ENCODE measurements at regions not wholly inside any gene's neighbourhood (a gene's known extent, or its start where the extent isn't known, plus 50 kb on each side); places are given as distances from the start of the nearest gene placed in this dataset.

DNA sequence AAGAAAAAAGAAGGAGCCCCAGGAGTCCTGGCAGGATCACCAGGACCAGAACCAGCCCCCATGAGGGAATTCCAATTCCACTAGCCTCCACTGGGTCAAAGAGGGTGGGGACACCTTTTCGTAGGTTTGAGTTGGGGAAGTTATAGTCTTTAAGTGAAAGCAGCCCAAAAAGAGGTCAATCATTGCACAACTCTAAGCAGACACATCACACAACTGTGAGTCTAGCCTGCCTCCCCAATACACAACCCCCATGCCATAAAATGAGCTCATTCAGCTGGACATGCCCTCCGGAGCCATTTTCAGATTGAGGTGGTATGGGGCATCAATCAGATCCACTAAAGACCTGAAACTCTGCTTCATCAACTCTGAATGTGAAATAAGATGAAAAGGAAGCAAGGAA, 179.9 kb downstream of the NPHP4 start:
- Mint-ChIP-seq H3K4me1 (ENCODE audit: low read depth) (no peaks in the 10 kb centered on the region), H3K9me3 (peaks cover 8% of the 10 kb centered on the region), H3K4me3 (no peak overlapping the region), H3K27me3 (ENCODE audit: insufficient read depth) (no peaks in the 10 kb centered on the region; the same call in 1 of the 2 replicates), H3K36me3 (ENCODE audit: low read depth) (no peaks in the 10 kb centered on the region), H3K27ac (no peak overlapping the region)
- TF ChIP-seq, protein P1, sequence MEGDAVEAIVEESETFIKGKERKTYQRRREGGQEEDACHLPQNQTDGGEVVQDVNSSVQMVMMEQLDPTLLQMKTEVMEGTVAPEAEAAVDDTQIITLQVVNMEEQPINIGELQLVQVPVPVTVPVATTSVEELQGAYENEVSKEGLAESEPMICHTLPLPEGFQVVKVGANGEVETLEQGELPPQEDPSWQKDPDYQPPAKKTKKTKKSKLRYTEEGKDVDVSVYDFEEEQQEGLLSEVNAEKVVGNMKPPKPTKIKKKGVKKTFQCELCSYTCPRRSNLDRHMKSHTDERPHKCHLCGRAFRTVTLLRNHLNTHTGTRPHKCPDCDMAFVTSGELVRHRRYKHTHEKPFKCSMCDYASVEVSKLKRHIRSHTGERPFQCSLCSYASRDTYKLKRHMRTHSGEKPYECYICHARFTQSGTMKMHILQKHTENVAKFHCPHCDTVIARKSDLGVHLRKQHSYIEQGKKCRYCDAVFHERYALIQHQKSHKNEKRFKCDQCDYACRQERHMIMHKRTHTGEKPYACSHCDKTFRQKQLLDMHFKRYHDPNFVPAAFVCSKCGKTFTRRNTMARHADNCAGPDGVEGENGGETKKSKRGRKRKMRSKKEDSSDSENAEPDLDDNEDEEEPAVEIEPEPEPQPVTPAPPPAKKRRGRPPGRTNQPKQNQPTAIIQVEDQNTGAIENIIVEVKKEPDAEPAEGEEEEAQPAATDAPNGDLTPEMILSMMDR (IDR thresholded peaks at IDR 0.05), result no peak
- no peak for DNase-seq

DNA sequence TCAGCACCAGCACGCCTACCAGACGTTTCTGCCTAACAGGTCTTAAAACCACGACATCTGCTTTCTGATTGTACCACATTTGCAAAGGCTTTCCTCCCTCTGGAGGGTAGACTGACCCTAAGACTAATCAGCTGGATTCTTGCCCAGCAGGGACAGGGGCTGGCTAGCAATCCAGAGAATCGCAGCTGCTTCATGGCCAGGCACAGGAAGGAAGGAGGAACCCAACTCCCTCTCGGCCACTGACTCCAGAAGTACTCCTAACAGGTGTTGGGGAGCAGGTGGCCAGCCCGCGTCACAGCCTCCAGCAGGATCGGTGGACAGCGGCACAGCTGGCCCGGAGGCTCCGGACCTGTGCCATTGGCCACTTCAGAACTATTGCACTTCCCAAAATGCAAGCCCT, 180.8 kb downstream of the NPHP4 start:
- no peaks in the 10 kb centered on the region; the same call in 1 of the 2 replicates for H3K27me3 Mint-ChIP-seq (ENCODE audit: insufficient read depth)
- peaks cover 5% of the 10 kb centered on the region for H3K9me3 Mint-ChIP-seq
- no peaks in the 10 kb centered on the region for H3K4me1 Mint-ChIP-seq (ENCODE audit: low read depth)
- no peak overlapping the region for H3K27ac Mint-ChIP-seq
- TF ChIP-seq, protein P1 (IDR thresholded peaks at IDR 0.05), result no peak
- DNase-seq, result no peak
- H3K36me3 Mint-ChIP-seq (ENCODE audit: low read depth), result no peaks in the 10 kb centered on the region
- no peak overlapping the region for H3K4me3 Mint-ChIP-seq

DNA sequence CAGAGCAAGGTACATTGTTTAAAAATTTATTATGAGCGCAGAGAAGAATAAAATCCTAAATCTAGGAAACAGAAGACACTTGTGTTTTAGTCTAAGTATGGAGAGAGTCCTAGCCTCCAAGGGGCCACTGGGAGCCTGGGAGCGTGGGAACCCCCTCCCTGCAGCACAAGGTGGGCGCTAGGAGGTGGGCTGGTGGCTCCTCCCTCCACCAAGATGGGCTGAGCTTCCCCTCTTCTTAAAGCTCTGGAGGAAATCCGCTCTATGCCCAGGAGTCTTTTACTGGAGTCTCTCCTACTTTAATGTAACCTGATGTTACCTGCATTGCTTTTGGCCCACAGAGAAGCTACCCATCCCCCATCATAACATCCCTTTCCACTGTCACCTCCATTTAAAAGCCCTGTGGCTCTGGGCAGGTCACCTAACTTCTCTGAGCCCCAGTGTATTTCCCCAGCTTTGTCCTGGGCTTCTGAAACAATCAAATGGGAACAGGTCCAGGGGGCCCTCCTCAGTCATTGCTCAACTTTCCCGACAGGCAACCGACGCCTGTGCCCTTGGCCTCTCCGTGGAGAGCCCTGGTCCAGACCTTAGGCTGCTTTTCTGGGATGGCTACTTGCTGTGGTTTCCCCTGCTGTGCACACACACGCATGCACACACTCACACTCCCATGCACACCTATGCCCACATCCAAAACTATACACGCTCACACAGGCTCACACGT, 181.5 kb downstream of the NPHP4 start:
- no peaks in the 10 kb centered on the region for H3K27me3 Mint-ChIP-seq (ENCODE audit: insufficient read depth)
- TF ChIP-seq, protein P1 (IDR thresholded peaks at IDR 0.05), result no peak
- no peaks in the 10 kb centered on the region for H3K36me3 Mint-ChIP-seq (ENCODE audit: low read depth)
- no peak overlapping the region for H3K4me3 Mint-ChIP-seq
- H3K27ac Mint-ChIP-seq, result no peak overlapping the region
- no peak for DNase-seq
- no peaks in the 10 kb centered on the region for H3K4me1 Mint-ChIP-seq (ENCODE audit: low read depth)
- no peaks in the 10 kb centered on the region; the same call in none of the 2 replicates for H3K9me3 Mint-ChIP-seq

DNA sequence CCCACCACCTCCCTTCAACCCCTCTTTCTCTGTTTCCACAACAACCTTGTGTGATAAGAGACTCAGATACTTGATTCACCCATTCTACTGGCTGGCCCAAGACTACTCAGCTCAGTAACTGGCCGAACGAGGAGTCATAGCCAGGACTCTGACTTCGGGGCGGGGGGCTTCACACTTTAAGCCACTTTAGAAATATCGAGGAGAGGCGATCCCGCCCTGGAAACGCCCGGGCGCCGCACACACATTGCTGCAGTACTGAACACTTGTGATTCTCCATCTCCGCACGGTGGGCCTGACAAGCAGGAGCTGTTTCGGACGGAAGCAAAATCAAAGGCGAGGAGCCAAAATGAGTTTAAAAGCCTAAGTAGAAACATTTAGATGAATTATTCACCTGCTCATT, 182.1 kb downstream of the NPHP4 start:
- DNase-seq, result no peak
- Mint-ChIP-seq H3K4me1 (ENCODE audit: low read depth) (no peaks in the 10 kb centered on the region), H3K27me3 (ENCODE audit: insufficient read depth) (no peaks in the 10 kb centered on the region), H3K9me3 (no peaks in the 10 kb centered on the region; the same call in none of the 2 replicates), H3K4me3 (no peak overlapping the region), H3K27ac (no peak overlapping the region), H3K36me3 (ENCODE audit: low read depth) (no peaks in the 10 kb centered on the region)
- TF ChIP-seq, protein P1 (IDR thresholded peaks at IDR 0.05), result no peak

DNA sequence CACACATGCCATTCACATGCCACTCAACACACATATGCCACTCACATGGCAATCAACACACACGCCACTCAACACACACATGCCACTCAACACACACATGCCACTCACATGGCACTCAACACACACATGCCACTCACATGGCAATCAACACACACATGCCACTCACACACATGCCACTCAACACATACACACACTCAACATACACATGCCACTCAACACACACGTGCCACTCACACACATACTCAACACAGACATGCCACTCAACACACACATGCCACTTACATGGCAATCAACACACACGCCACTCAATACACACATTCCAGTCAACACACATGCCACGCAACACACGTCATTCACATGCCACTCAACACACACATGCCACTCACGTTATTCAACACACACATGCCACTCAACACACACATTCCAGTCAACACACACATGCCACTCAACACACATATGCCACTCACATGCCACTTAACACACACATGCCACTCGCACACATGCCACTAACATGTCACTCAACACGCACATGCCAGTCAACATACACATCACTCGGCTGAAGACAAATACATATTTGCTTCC, 182.9 kb downstream of the NPHP4 start:
- TF ChIP-seq, protein P1 (IDR thresholded peaks at IDR 0.05), result no peak
- Mint-ChIP-seq H3K27me3 (ENCODE audit: insufficient read depth) (no peaks in the 10 kb centered on the region), H3K36me3 (ENCODE audit: low read depth) (no peaks in the 10 kb centered on the region), H3K27ac (no peak overlapping the region), H3K4me1 (ENCODE audit: low read depth) (no peaks in the 10 kb centered on the region), H3K9me3 (no peaks in the 10 kb centered on the region; the same call in none of the 2 replicates), H3K4me3 (no peak overlapping the region)
- DNase-seq, result no peak
